Liver (tissue), 8 donors: ENCODE measurements at regions not wholly inside any gene's neighbourhood (a gene's known extent, or its start where the extent isn't known, plus 50 kb on each side); places are given as distances from the start of the nearest gene placed in this dataset.

ENCODE experiments used
- DNase-seq: peaks from one replicate; pipeline ENCODE4 v3.0.0-alpha.2; 2017; ENCODE audit warnings: low spot score
- H3K27ac ChIP-seq, 2 donors: one replicate each; pipeline ENCODE4 v1.7.0; 2013; ENCODE audit warnings: inconsistent platforms in 2 of 2, low read length in 2 of 2, control low read depth in 1 of 2, low read depth in 1 of 2, mild to moderate bottlenecking in 1 of 2
- H3K27me3 ChIP-seq, 4 donors: one replicate each; pipeline versions ENCODE4 v1.6.1 to v1.7.0; 2013; ENCODE audit warnings: low read length in 3 of 4, inconsistent platforms in 1 of 4, mild to moderate bottlenecking in 1 of 4, moderate library complexity in 1 of 4; ENCODE audit not compliant: control insufficient read depth in 4 of 4, insufficient read depth in 4 of 4
- H3K36me3 ChIP-seq, 4 donors: one replicate each; pipeline versions ENCODE4 v1.6.1 to v1.7.0; 2013; ENCODE audit warnings: low read length in 3 of 4, mild to moderate bottlenecking in 3 of 4, low read depth in 1 of 4, moderate library complexity in 1 of 4; ENCODE audit not compliant: control insufficient read depth in 4 of 4, insufficient read depth in 3 of 4
- H3K4me1 ChIP-seq, 4 donors: one replicate each; pipeline versions ENCODE4 v1.6.1 to v1.7.0; 2013; ENCODE audit warnings: low read length in 3 of 4, mild to moderate bottlenecking in 3 of 4, moderate library complexity in 1 of 4; ENCODE audit not compliant: control insufficient read depth in 4 of 4, insufficient read depth in 4 of 4
- H3K4me3 ChIP-seq, 3 donors: one replicate each; pipeline versions ENCODE4 v1.6.1 to v1.7.0; 2013; ENCODE audit warnings: low read length in 3 of 3, control low read depth in 1 of 3, low read depth in 1 of 3, mild to moderate bottlenecking in 1 of 3
- H3K9ac ChIP-seq, 2 donors: one replicate each; pipeline ENCODE4 v1.7.0; 2013; ENCODE audit warnings: low read length in 2 of 2, mild to moderate bottlenecking in 2 of 2, moderate library complexity in 2 of 2, control low read depth in 1 of 2, low read depth in 1 of 2
- H3K9me3 ChIP-seq, 4 donors: one replicate each; pipeline versions ENCODE4 v1.6.1 to v1.7.0; 2013; ENCODE audit warnings: low read length in 3 of 4; ENCODE audit not compliant: control insufficient read depth in 4 of 4
- EGR1 ChIP-seq, 2 donors: IDR thresholded peaks; 2 replicates each; pipeline ENCODE4 v1.6.1; 2016 to 2018; ENCODE audit warnings: antibody characterized with exemption in 2 of 2, low read depth in 2 of 2
- FOXA1 ChIP-seq: IDR thresholded peaks from 2 replicates; pipeline ENCODE4 v1.6.1; 2016; ENCODE audit warnings: antibody characterized with exemption
- FOXA2 ChIP-seq: IDR thresholded peaks from 2 replicates; pipeline ENCODE4 v1.6.1; 2016; ENCODE audit warnings: antibody characterized with exemption
- GABPA ChIP-seq, 2 donors: IDR thresholded peaks in 1 of 2; conservative IDR thresholded peaks in 1 of 2; 2 replicates each; pipeline ENCODE4 v1.6.1; 2016; ENCODE audit warnings: antibody characterized with exemption in 2 of 2, mild to moderate bottlenecking in 1 of 2, moderate library complexity in 1 of 2
- HNF4G ChIP-seq: IDR thresholded peaks from 2 replicates; pipeline ENCODE4 v1.6.1; 2016; ENCODE audit warnings: antibody characterized with exemption
- JUND ChIP-seq, 2 donors: IDR thresholded peaks; 2 replicates each; pipeline ENCODE4 v1.6.1; 2016; ENCODE audit warnings: antibody characterized with exemption in 2 of 2
- NR2F2 ChIP-seq: IDR thresholded peaks from 2 replicates; pipeline ENCODE4 v1.6.1; 2016; ENCODE audit warnings: antibody characterized with exemption
- RAD21 ChIP-seq, 2 donors: IDR thresholded peaks; 2 replicates each; pipeline ENCODE4 v1.6.1; 2016; ENCODE audit warnings: antibody characterized with exemption in 2 of 2, mild to moderate bottlenecking in 2 of 2
- TAF1 ChIP-seq: conservative IDR thresholded peaks from 2 replicates; pipeline ENCODE4 v1.6.1; 2016; ENCODE audit warnings: antibody characterized with exemption, mild to moderate bottlenecking
- YY1 ChIP-seq: IDR thresholded peaks from 2 replicates; pipeline ENCODE4 v1.6.1; 2016; ENCODE audit warnings: antibody characterized with exemption, mild to moderate bottlenecking
- ZBTB33 ChIP-seq: IDR thresholded peaks from 2 replicates; pipeline ENCODE4 v1.6.1; 2016; ENCODE audit warnings: antibody characterized with exemption
- WGBS: extraction: QIAGEN DNeasy Blood & Tissue Kit; methylation state at CpG from one replicate; pipeline ENCODE4 v1.1.7; 2013; 5-methylcytosine and 5-hydroxymethylcytosine counted together
- TF ChIP-seq, protein P1 (sequence below): IDR thresholded peaks from 2 replicates; pipeline ENCODE4 v1.6.1; 2016; ENCODE audit warnings: antibody characterized with exemption
- TF ChIP-seq, protein P2 (sequence below): fragments of 150-350 bp; IDR thresholded peaks from 2 replicates; pipeline ENCODE4 v1.5.1; 2017; ENCODE audit warnings: improper control_type of control experiment, low read depth, low read length; ENCODE audit not compliant: missing input control
- donor health status: healthy.
- donor health status: healthy.
- donor health status: healthy.
- donor health status: healthy.
- donor health status: healthy.

GRCh38 chr14:24721775-24722174, 87.8 kb upstream of the GZMB start:
- Histone ChIP-seq H3K4me3 (no peak overlapping the region), H3K27me3 (peaks cover 0 to 2% (median 0%) of the 10 kb centered on the region in 4 donors)
- 48% methylated on average over 3 of the region's 3 CpGs for WGBS

DNA sequence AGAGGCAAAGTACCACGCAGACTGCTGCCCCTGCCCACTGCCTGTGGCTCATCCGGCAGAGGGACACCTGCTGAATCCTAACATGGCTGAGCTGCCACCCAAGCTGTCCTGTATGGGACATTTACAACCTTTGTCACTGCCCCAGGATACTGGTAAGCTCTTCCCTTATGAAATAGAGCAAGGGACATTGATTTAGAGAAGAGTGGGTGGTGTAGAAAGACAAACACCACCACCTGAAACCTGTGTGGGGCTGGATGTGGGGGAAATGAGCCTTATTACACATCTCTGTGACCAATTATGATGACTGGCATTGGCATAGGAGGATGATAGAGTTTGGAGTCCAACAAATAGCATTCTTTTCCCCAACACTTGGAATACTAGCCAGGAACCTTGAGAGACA, 81.2 kb upstream of the GZMB start:
- Histone ChIP-seq H3K9me3 (no peaks in the 10 kb centered on the region), H3K4me1 (no peaks in the 10 kb centered on the region), H3K27me3 (no peaks in the 10 kb centered on the region), H3K9ac (no peak overlapping the region), H3K36me3 (no peaks in the 10 kb centered on the region), H3K27ac (no peak overlapping the region), H3K4me3 (no peak overlapping the region)
- 96% methylated on average over 2 of the region's 2 CpGs for WGBS
- no peak for TF ChIP-seq EGR1 (IDR thresholded peaks at IDR 0.05; ENCODE audit: low read depth in 2 of 2)
- no peak for TF ChIP-seq HNF4G
- no peak for TF ChIP-seq NR2F2
- DNase-seq = no peak

More at GRCh38 chr14:24721775-24722174, 87.8 kb upstream of the GZMB start:
- Histone ChIP-seq H3K9ac (no peak overlapping the region), H3K36me3 (no peaks in the 10 kb centered on the region), H3K27ac (no peak overlapping the region), H3K9me3 (no peaks in the 10 kb centered on the region), H3K4me1 (no peaks in the 10 kb centered on the region)
- TF ChIP-seq GABPA (IDR thresholded peaks at IDR 0.05 in 1 of 2, conservative IDR thresholded peaks at IDR 0.05 in 1 of 2) = no peak
- TF ChIP-seq, protein P1, sequence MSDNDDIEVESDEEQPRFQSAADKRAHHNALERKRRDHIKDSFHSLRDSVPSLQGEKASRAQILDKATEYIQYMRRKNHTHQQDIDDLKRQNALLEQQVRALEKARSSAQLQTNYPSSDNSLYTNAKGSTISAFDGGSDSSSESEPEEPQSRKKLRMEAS = no peak
- TF ChIP-seq, protein P2, sequence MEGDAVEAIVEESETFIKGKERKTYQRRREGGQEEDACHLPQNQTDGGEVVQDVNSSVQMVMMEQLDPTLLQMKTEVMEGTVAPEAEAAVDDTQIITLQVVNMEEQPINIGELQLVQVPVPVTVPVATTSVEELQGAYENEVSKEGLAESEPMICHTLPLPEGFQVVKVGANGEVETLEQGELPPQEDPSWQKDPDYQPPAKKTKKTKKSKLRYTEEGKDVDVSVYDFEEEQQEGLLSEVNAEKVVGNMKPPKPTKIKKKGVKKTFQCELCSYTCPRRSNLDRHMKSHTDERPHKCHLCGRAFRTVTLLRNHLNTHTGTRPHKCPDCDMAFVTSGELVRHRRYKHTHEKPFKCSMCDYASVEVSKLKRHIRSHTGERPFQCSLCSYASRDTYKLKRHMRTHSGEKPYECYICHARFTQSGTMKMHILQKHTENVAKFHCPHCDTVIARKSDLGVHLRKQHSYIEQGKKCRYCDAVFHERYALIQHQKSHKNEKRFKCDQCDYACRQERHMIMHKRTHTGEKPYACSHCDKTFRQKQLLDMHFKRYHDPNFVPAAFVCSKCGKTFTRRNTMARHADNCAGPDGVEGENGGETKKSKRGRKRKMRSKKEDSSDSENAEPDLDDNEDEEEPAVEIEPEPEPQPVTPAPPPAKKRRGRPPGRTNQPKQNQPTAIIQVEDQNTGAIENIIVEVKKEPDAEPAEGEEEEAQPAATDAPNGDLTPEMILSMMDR = no peak
- TF ChIP-seq HNF4G = no peak
- no peak for TF ChIP-seq FOXA1
- no peak for TF ChIP-seq RAD21 (IDR thresholded peaks at IDR 0.05)
- no peak for TF ChIP-seq ZBTB33
- DNase-seq = no peak

DNA sequence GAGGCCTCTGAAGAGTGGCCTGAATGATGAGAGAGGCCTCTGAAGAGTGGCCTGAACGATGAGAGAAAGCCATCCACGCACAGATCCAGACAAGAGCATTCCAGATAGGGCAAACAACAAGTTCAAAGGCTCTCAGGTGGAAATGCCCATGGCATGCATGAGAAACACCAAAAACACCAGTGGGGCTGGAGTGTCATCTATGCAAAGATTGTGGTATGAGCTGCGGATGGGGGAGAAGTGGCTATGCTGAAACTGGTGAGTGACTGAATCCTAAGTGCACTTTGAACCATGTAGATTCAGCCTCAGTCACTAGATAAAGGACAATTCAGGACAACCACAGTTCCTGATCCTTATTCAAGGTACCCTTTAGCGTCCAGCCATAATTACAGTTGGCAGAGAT, 79.4 kb upstream of the GZMB start:
- Histone ChIP-seq H3K9ac (no peak overlapping the region), H3K27ac (no peak overlapping the region), H3K27me3 (no peaks in the 10 kb centered on the region), H3K36me3 (no peaks in the 10 kb centered on the region), H3K9me3 (no peaks in the 10 kb centered on the region), H3K4me1 (no peaks in the 10 kb centered on the region), H3K4me3 (no peak overlapping the region)
- WGBS = 87% methylated on average over 4 of the region's 4 CpGs
- no peak for DNase-seq
- TF ChIP-seq ZBTB33 (no peak), TAF1 (no peak), GABPA (IDR thresholded peaks at IDR 0.05 in 1 of 2, conservative IDR thresholded peaks at IDR 0.05 in 1 of 2) (no peak), NR2F2 (no peak), YY1 (no peak), HNF4G (no peak), FOXA1 (no peak), FOXA2 (no peak), JUND (IDR thresholded peaks at IDR 0.05) (no peak), RAD21 (IDR thresholded peaks at IDR 0.05) (no peak)
